ENCODE measurements at regions not wholly inside any gene's neighbourhood (a gene's known extent, or its start where the extent isn't known, plus 50 kb on each side); places are given as distances from the start of the nearest gene placed in this dataset.

GRCh38 chr6:133769463-133769862, 119.5 kb upstream of the TCF21 start:
- TF ChIP-seq CTCF (IDR thresholded peaks at IDR 0.05; ENCODE audit: borderline replicate concordance, extremely low read depth, low read length, poor library complexity, severe bottlenecking) (no peak), EZH2 (IDR thresholded peaks at IDR 0.05; ENCODE audit: borderline replicate concordance, low read depth, low read length, severe bottlenecking) (no peak)

All from DND-41 (cell line).